GM20431 (cell line): ENCODE measurements at regions not wholly inside any gene's neighbourhood (a gene's known extent, or its start where the extent isn't known, plus 50 kb on each side); places are given as distances from the start of the nearest gene placed in this dataset.

Source experiments
- in situ Hi-C: fragments of 300-500 bp; cut with MseI, MboI; formaldehyde crosslinking; loops from one replicate; pipeline ENCODE4 v1.15.0; 2020; ENCODE audit warnings: low sequenced_read_pairs; ENCODE audit not compliant: unreplicated experiment

- in situ Hi-C loops, result loop anchor here (25.0 kb wide), 3 partner anchors 109 to 466 kb away; no protein-coding TSS in a partner anchor
These were observed 51.1 kb upstream of the RASSF6 start for GRCh38 chr4:73671348-73671747.

- in situ Hi-C loops, result loop anchor here (25.0 kb wide), 3 partner anchors 111 to 464 kb away; no protein-coding TSS in a partner anchor
These were observed 53.0 kb upstream of the RASSF6 start for GRCh38 chr4:73673286-73673685.

- in situ Hi-C loops, result loop anchor here (25.0 kb wide), 3 partner anchors 112 to 463 kb away; no protein-coding TSS in a partner anchor
These were observed 54.2 kb upstream of the RASSF6 start for GRCh38 chr4:73674451-73674919.

GRCh38 chr4:73675623-73676022, 55.4 kb upstream of the RASSF6 start:
- in situ Hi-C loops, result no loop called here

GRCh38 chr4:73676136-73676535, 55.9 kb upstream of the RASSF6 start:
- in situ Hi-C loops, result no loop called here

GRCh38 chr4:73676861-73677323, 56.7 kb upstream of the RASSF6 start:
- in situ Hi-C loops, result no loop called here

- in situ Hi-C loops, result no loop called here
These were observed 59.6 kb upstream of the RASSF6 start for GRCh38 chr4:73679836-73680235.

- in situ Hi-C loops, result no loop called here
These were observed 58.6 kb upstream of the CXCL8 start for GRCh38 chr4:73681776-73682175.

GRCh38 chr4:73682508-73682907, 57.9 kb upstream of the CXCL8 start:
- in situ Hi-C loops, result no loop called here

- in situ Hi-C loops, result no loop called here
These were observed 57.3 kb upstream of the CXCL8 start for GRCh38 chr4:73683033-73683432.

GRCh38 chr4:73683456-73683855, 56.9 kb upstream of the CXCL8 start:
- in situ Hi-C loops, result no loop called here

GRCh38 chr4:73684097-73684496, 56.3 kb upstream of the CXCL8 start:
- in situ Hi-C loops, result no loop called here

GRCh38 chr4:73685052-73685451, 55.3 kb upstream of the CXCL8 start:
- in situ Hi-C loops, result no loop called here

- in situ Hi-C loops, result no loop called here
These were observed 52.9 kb upstream of the CXCL8 start for GRCh38 chr4:73687421-73687820.

GRCh38 chr4:73690051-73690738, 50.2 kb upstream of the CXCL8 start:
- in situ Hi-C loops, result no loop called here
